EH (cell line): ENCODE measurements at regions not wholly inside any gene's neighbourhood (a gene's known extent, or its start where the extent isn't known, plus 50 kb on each side); places are given as distances from the start of the nearest gene placed in this dataset.
A peak's percentile ranks its signal among the peaks of the same experiment; 100 is the strongest.

Experiments
- DNase-seq: peaks from one replicate; pipeline ENCODE4 v3.0.0-alpha.2; 2015; ENCODE audit warnings: low read depth

DNA sequence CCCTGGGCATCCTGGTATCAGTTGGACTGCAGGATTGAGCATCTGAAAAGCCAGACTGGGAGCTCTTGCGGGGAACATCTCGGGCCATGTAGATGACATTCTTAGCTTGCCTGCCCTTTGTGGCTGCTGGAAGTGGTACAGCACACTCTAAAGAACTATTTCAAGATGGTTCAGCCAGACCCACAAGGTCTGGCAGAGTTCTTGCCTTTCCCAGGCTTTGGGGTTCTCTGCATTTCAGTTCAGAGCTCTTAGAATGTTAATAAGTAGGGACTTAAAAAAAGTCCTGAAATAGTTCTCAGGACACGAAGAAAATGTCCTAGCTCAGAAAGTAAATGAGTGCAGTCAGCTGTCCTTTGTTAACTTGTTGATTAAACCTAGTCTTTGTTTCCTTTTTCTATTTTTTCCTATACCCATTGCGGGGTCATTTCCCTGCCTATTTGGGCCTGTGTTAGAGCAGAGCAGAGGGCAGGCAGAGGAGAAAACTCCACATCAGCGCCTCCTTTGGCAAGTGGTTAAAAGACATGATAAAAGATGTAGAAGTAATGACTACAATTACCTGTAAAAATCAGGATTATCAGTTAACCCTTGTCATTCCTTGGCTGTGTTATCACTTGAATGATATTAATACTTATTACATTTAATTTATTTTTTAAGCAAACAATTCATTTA, 291.5 kb downstream of the ZSWIM6 start:
- DNase-seq = peak; percentile 25

DNA sequence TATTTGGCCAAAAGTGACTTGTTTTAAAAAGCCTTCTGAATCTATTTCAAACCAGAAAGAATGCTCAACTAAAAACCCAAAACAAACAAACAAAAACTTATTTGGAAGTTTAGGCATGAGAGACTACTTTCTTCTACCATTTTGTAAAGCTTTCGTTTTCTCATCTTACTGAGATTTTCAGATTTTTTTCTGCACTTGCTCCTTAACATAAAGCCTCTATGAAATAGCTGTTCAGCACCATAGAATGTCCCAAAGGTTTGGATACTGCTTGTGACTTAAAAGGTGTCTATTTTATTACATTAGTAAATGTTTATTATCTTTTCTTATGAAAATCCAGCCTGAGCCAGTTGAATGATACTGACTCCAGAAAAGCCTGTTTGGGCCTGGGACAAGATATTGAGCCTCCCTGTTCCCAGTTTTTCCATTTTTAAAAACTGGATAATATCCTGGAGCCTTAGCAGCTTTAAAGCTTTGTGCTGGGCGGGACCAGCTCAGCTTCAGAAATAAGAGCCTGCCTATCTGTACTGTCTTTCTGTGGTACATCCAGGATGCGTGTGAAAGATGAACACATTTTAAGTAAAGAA, 292.6 kb downstream of the ZSWIM6 start:
- DNase-seq = no peak

DNA sequence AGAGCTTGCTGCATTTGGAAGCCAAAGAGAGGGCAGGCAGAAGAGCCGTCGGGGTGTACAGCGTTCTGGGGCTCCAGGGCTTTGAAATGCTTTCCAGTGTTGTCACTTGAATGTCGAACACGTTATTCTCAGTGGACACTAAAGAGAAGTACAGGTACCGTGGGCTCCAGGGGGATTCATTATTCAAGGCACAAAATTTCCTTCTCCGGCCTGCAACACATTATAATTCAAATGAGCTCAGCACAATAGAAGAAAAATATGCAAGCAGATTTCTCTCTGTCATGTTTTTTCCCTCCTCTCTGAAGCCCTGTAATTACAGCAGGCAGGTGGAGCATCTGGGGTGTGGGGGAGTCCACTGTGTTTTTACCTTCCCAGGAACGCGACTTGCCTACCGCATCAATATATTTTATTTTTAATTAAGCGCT, 293.1 kb downstream of the ZSWIM6 start:
- no peak for DNase-seq

DNA sequence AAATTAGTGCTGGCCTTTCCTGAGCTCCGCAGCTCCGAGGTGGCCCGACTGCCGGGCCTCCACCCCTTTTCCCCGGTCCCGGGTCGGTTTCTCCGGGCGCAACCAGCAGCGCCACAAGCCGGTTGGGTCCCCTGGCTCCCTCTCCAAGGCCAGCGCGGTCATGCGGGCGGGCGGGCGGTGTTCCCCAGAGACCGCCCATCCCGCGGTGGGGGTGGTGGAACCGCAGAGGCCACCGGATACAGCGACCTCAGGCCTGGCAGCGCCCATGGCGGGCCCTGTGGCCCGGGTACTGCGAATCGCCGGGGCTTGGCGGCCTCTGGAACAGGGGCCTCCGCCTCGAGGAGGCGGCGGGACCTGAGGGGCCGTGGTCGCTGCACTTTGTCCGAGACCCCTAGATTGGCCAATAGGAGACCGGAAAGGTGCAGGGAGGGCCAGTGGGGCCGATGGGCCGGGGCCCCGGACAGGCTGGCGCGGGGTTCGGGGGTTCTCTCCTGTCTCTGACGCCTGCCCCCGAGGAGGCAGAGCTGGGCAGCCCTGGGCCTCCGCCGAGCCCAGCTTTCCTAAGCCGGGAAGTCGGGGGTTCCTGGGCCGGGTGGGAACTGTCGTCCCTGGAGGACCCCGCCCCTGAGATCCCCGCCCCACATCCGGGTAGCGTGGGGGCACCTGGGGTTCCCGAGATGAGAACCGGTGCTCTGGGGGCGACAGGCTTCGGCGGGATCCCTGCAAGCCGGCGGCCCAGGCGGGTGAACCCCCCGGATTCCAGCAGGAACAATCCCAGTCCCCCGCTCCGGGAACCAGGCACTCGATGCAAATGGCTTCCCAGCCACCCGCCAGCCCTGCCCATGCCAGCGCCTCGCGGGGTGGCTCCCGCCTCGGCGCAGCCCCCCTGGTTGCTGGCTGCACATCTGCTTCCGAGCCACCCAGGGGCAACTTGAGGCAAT, 293.9 kb downstream of the ZSWIM6 start:
- DNase-seq = peak; percentile 57

DNA sequence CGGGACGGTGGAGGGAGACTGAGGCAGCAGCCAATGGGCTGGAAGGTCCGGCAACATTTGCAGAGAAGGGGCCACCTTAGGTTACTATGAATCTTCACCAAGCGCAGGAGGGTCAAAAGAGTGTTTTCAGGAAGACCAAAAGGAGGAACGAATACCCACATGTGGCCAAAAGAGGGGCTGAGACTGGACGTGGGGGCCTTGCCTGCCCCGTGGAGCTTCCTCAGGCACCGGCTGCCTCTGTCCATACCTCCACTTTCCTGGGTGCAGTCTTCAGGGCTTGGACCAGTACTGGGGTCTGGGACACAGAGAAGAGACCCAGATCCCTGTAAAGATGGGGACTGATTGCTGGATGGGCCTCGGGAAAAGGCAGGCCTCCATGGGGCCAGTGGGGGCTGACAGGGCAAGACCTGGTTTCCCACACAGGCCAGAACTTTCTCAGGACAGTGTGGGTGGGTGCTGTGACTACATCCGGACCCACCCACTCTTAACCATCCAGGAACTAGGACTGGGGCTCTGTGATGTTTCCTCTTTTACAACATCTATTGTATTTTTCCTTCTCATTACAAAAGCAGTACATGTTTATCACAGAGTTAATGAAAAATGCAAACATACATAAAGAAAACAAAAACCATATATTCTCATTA, 294.7 kb downstream of the ZSWIM6 start:
- DNase-seq = no peak

DNA sequence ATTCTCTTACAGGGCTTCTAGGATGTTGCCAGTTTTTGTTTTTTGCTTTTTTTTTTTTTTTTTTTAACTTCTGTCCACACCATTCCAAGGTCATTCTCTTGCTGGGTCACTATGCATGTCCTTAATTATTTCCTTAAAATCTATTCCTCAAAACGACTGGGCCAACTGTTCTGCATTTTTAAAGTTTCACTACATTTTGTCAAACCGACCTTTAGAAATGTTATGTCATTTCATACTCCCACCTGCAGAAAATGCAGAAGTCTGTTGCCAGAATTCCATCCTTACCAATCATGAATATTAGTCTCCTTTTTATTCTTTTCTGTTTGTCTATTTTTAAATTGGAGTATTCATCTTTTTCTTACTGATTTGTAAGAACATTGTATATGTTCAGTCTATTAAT, 295.5 kb downstream of the ZSWIM6 start:
- no peak for DNase-seq

DNA sequence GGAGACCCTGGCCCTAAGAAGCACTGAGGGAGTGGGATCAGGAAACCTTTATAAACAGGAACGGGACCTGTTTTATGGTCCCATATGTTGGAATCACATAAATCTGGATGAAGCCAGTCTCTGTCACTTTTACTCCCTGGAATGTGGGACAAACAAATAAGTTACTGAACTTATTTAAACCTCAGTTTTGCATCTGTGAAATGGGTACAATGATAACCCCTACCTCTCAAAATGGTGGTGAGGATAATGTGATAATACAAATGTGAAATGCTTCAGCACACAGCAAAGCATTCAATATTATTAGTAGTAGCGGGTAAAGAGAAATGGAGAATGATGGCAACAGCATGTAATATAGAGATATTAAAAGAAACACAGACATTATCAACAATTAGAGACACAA, 298.9 kb downstream of the ZSWIM6 start:
- DNase-seq = no peak

DNA sequence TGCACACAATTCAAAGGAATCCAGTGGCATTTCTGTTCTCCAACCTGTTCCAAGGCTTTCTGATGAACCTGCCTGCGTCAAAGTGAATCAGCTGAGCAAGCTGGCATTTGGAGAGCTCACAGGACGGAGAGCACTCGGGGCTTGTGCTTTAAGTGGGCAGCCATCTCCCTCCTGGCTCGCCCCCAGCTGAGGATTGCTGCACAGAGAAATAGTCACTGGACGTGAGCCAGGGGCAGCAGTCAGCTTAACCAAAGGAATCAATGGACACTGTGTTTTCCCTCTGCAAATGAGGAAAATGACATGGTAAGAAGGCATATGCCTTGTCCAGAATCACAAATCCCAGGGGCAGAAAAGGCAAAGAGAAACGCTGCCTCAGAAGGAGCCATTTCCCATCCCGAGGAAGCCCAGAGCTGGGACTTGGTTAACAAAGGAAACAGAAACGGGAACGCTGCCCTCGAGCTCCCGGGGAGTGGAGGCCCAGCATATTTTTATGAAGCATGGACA, 299.4 kb downstream of the ZSWIM6 start:
- DNase-seq = no peak

DNA sequence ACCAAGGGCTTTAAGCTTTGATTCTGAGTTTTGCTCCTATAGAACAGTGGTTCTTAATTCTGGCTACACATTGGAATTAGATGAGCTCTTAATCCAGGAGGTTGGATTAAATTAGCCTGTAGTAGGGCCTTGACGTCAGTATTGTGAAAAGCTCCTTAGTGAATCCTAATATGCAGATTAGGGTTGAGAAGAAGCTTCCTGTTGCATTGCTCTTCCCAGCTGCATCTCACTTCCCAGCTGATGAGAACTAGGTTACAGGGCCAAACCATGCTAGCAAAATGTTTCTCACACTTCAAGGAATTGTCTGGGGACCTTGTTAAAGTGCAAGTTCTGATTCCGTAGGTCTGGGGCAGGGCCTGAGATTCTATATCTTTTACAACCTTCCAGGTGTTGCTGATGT, 300.0 kb downstream of the ZSWIM6 start:
- DNase-seq = no peak

DNA sequence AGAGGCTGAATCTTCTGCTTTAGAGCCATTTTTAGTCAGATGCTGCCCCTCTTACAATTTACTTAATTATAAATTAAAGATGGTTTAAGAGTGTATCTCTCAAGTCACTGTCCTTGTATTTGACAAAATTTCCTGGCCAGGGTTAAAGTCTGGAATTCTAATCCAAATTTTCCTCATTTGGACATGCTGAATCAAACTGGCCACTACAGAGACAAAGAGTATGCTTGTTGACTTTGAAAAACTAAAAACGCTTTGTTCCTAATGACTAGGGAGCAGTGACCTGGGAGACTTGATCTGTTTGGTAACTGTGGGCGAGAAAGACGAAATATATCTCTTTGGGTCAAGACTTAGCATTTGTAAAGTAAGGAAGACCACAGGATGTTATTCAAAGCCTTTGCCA, 303.2 kb downstream of the ZSWIM6 start:
- DNase-seq = no peak

DNA sequence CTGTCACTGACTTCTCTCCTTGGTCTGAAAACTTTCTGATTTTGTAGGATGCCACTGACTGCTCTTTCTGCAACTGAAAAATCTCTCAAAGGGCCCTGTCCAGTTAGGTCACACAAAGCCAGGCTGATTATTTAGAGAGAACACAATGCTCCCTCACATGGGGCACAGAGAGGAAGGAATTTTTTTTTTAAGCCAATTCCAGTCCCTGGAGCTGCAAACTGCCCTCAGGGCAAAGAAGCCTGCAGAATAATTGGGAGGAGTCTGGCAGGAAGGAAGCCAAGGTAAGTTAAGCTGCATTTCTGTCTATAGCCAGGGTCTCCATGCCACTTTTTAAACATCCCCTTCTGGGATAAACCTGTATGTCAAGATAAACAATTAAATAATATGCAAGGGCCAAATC, 305.5 kb downstream of the ZSWIM6 start:
- DNase-seq = peak; percentile 45

DNA sequence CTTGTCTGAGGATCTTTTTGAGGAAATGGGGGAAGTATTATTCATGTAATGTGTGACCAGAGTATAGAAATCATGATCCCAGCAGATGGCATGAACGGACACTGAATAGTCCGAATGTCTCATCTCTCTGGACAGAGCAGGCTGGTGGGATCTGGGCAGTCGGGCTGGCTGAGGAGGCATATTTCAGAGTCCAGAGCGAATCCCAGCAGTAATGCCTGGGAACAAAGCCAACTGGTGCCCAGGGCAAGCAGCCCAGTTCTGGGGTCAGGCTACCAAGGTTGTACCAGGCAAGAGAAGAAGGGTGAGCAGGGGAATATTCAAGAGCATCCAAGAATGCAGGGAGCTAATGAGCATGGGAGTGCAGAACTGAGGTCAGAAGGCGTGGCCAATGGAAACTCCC, 306.4 kb downstream of the ZSWIM6 start:
- DNase-seq = no peak

DNA sequence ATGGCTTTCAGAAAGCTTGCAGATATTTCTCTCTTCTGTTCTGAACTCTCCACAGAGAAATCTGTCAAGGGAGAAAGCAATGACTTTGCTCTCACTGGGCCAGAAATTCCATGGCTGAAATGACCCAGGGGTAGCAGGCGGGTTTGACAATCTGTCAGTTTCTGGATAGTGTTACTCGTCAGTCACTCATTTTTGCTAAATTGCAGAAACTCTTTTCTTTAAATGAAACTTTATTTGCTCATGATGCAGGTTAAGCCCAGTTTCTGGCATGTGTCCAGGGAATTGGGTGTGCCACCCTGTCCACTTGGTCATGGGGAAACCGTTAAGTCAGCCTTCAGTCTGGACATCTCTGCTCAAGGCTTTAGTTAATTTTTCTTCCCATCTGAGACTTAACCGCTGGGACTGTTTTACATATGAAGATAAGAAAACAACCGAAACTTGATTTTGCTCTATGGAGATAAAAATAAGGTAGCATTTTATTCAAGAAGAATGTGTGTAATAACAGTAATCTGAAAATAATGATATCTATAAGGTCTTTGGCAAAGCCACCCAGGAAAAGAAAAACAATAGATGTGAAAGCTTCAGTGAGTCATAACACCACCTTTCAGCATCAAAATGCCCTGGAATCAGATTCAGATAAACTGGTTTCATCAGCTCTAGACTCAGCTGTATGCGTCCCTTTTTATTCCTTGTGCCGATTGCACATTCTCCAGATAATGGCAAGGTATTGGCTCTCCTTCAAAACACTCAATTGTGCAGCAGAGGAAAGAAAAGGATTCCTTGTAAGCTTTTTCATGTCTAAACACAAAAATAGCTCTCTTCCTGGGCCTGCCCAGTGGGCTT, 308.3 kb downstream of the ZSWIM6 start:
- DNase-seq = no peak

DNA sequence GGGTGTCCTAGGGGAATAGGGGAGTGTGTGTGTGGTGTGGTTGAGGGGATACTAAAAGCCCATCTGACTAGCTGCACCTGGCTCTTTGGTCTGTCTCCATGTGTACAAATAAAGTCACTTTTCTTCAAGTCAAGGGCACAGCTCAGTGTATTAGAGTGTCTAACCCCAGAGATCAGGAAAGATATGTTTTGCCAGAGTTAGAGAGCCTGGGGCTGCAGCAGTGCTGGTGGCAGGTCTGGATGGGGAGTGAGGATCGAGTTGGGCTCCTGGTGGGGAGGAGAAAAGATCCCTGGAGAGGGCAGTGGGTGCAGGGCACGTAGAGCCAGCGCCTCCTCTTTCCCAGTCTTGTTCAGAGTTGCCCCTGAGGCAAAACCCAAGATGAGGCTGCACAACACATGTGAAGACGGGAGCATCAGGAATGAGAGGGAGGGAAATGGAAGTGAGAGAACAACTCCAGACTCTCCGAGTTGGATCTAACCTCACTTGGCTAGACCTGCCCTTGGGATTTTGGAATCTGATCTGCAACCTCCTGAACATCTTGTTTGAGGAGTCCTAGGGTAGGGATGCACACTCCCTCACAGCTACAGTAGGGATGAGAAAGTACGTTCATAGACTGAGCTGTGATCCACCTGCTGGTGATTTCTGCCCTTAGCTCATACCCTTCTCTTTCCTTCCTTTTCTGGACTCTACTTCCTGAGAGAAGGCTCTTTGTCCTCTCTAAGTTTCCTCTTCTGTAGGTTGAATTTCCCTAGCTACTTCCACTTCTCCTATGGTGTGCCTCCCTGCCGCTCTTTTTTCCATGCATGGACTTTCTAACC, 309.9 kb downstream of the ZSWIM6 start:
- DNase-seq = peak; percentile 31

DNA sequence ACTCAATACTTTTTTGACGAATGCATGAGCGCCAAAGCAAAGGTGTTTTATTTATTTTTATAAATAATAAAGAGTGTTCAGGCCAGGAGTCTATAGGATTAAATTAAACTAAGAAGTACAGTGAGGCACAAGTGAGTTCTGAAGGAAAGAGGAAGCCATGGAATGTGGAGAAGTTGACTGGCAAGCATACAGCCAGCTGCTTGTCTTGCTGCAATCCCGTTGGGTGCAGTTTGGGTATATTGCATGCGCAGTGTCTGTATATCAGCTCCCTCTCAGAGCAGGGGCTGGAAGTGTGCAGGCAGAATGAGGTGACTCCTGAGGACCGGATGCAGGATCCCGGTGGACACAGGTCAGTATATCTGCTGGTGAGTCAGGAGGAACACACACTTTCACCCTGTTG, 315.6 kb downstream of the ZSWIM6 start:
- DNase-seq = no peak

DNA sequence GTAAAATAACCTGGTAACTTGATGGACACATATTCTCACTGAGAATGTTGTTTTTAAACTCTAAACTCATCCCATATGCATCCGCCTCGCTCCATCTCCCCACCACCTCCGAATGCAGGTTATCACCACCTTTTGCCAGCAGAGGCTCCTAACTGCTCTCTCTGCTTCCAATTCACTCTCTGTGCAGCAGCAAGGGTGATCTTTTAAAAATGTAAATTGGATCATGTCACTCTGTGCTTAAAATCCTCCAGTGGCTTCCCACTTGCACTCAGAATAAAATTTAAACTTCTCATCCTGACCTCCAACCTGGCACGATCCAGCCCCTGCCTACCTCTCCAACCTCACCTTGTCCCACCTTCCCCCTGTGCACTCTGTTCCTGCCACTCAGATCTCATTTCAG, 317.2 kb downstream of the ZSWIM6 start:
- DNase-seq = no peak

DNA sequence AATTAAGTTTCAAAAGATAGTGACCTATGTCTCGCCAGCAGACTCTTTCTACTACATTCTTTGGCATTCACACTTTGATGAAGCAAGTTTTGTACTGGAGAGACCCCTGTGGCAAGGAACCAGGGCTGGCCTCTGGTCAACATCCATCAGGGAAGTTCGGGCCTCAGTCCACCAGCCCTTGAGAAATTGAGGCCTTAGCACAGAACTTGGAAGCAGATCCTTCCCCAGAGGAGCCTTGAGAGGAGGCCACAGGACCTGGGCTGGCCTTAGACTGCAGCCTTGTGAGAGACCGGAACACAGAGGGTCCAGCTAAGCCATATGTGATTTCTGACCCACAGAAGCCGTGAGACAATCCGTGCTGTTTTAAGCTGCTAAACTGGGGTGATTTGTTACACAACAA, 317.9 kb downstream of the ZSWIM6 start:
- no peak for DNase-seq

DNA sequence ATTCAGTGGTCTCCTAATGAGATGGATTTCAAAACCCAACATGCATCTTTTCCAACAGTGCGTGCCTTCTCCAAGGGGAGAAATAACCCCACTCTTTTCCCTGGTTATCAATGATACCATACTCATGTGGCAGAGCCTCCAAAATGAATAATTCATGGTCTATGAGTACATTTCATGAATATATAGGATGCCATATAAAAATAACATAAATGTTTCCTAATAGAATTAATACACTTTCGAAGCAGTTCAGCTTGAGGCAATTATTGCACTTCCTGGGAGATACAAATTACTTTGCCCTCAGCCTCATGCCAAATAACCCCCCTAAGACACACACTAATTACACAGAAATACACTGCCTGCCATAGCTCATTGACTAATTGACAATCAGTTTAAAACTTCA, 318.6 kb downstream of the ZSWIM6 start:
- no peak for DNase-seq

DNA sequence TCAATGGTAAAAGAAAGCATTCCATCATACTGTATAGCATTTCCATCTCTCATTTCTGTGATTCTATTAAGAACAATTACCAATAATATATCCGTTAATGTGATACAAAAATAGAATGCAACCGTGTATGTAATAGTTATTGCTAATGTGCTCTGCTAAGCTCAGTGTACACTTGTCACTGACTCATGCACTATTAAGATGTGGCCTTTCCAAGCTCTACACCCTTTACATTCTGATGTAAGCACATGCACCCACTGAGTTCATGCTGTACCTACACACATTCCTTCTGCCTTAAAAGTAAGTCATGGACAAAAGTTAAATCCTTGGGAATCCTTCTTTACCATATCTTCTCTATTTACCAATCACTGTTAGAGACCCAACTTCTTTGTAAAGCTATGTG, 319.1 kb downstream of the ZSWIM6 start:
- no peak for DNase-seq

DNA sequence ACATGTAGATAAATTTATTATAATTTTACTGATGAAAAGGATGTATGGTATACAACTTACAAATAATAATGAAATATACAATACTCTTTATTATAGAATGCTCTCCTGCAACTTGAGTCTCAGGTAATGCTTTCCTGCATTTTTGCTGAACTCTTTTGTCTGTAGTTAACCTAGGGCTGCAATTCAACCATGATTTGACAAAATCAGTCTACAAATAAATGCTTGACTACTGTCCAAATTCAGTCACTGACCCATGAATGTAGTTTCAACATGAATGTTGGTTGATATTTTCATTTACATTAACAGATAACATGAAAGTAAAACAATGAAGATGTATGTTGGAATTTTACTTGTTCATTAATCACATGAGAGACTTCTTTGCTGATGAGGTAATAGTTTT, 320.9 kb downstream of the ZSWIM6 start:
- no peak for DNase-seq
